T-helper 2 cell treated with Interferon-gamma antibody and Interleukin-4, amounts not matched to agents 5 μg/mL and 100 μg/mL, for 36 hours (primary cell): ENCODE measurements at regions not wholly inside any gene's neighbourhood (a gene's known extent, or its start where the extent isn't known, plus 50 kb on each side); places are given as distances from the start of the nearest gene placed in this dataset.
A peak's percentile ranks its signal among the peaks of the same experiment; 100 is the strongest.

ENCODE experiments used
- DNase-seq: peaks from one replicate; pipeline ENCODE4 v3.0.0; 2021; ENCODE audit warnings: low spot score
- H3K27ac Mint-ChIP-seq: one replicate; pipeline ENCODE4 v1.8.0; 2021; ENCODE audit warnings: mild to moderate bottlenecking, mixed read lengths
- H3K27me3 Mint-ChIP-seq: one replicate; pipeline ENCODE4 v1.8.0; 2021; ENCODE audit warnings: low read depth, mixed read lengths
- H3K36me3 Mint-ChIP-seq: one replicate; pipeline ENCODE4 v1.8.0; 2021; ENCODE audit warnings: low read depth, mixed read lengths
- H3K4me1 Mint-ChIP-seq: one replicate; pipeline ENCODE4 v1.8.0; 2021; ENCODE audit warnings: low read depth, mixed read lengths
- H3K4me3 Mint-ChIP-seq: one replicate; pipeline ENCODE4 v1.8.0; 2022; ENCODE audit warnings: mild to moderate bottlenecking, moderate library complexity, mixed read lengths
- H3K9me3 Mint-ChIP-seq: one replicate; pipeline ENCODE4 v1.8.0; 2021; ENCODE audit warnings: mixed read lengths

GRCh38 chr15:39426552-39427532, 154.0 kb upstream of the THBS1 start:
- peak; percentile 80 for DNase-seq
- Mint-ChIP-seq H3K4me3 (peak overlapping the region; percentile 78), H3K27me3 (peaks cover 47% of the 10 kb centered on the region), H3K27ac (peak overlapping the region; percentile 52), H3K9me3 (no peaks in the 10 kb centered on the region), H3K4me1 (peaks cover 28% of the 10 kb centered on the region), H3K36me3 (no peaks in the 10 kb centered on the region)

GRCh38 chr15:39427705-39428104, 153.2 kb upstream of the THBS1 start:
- peaks cover 54% of the 10 kb centered on the region for H3K27me3 Mint-ChIP-seq
- H3K9me3 Mint-ChIP-seq: no peaks in the 10 kb centered on the region
- H3K4me1 Mint-ChIP-seq: peaks cover 28% of the 10 kb centered on the region
- H3K27ac Mint-ChIP-seq: no peak overlapping the region
- no peak for DNase-seq
- no peaks in the 10 kb centered on the region for H3K36me3 Mint-ChIP-seq
- peak overlapping the region; percentile 78 for H3K4me3 Mint-ChIP-seq

- DNase-seq: no peak
- H3K9me3 Mint-ChIP-seq: no peaks in the 10 kb centered on the region
- no peak overlapping the region for H3K4me3 Mint-ChIP-seq
- peaks cover 28% of the 10 kb centered on the region for H3K4me1 Mint-ChIP-seq
- H3K36me3 Mint-ChIP-seq: no peaks in the 10 kb centered on the region
- peaks cover 74% of the 10 kb centered on the region for H3K27me3 Mint-ChIP-seq
- no peak overlapping the region for H3K27ac Mint-ChIP-seq
Measured at GRCh38 chr15:39429898-39430357, 151.0 kb upstream of the THBS1 start.

GRCh38 chr15:39430389-39430788, 150.5 kb upstream of the THBS1 start:
- no peak for DNase-seq
- Mint-ChIP-seq H3K4me3 (no peak overlapping the region), H3K9me3 (no peaks in the 10 kb centered on the region), H3K27ac (no peak overlapping the region), H3K36me3 (no peaks in the 10 kb centered on the region), H3K4me1 (peaks cover 28% of the 10 kb centered on the region), H3K27me3 (peaks cover 74% of the 10 kb centered on the region)

- Mint-ChIP-seq H3K27ac (no peak overlapping the region), H3K36me3 (no peaks in the 10 kb centered on the region), H3K4me1 (peaks cover 28% of the 10 kb centered on the region), H3K9me3 (no peaks in the 10 kb centered on the region), H3K4me3 (no peak overlapping the region), H3K27me3 (peaks cover 76% of the 10 kb centered on the region)
- DNase-seq: no peak
Measured at GRCh38 chr15:39431376-39431775, 149.5 kb upstream of the THBS1 start.

GRCh38 chr15:39432026-39432425, 148.9 kb upstream of the THBS1 start:
- DNase-seq: no peak
- no peak overlapping the region for H3K27ac Mint-ChIP-seq
- no peaks in the 10 kb centered on the region for H3K36me3 Mint-ChIP-seq
- H3K4me3 Mint-ChIP-seq: no peak overlapping the region
- no peaks in the 10 kb centered on the region for H3K9me3 Mint-ChIP-seq
- H3K4me1 Mint-ChIP-seq: peaks cover 22% of the 10 kb centered on the region
- peaks cover 75% of the 10 kb centered on the region for H3K27me3 Mint-ChIP-seq

- Mint-ChIP-seq H3K27me3 (peaks cover 74% of the 10 kb centered on the region), H3K4me1 (peaks cover 14% of the 10 kb centered on the region), H3K4me3 (no peak overlapping the region), H3K9me3 (no peaks in the 10 kb centered on the region), H3K36me3 (no peaks in the 10 kb centered on the region), H3K27ac (no peak overlapping the region)
- no peak for DNase-seq
Measured at GRCh38 chr15:39432912-39433348, 147.9 kb upstream of the THBS1 start.

GRCh38 chr15:39433376-39433775, 147.5 kb upstream of the THBS1 start:
- Mint-ChIP-seq H3K4me3 (no peak overlapping the region), H3K9me3 (no peaks in the 10 kb centered on the region), H3K27ac (no peak overlapping the region), H3K4me1 (peaks cover 12% of the 10 kb centered on the region), H3K36me3 (no peaks in the 10 kb centered on the region), H3K27me3 (peaks cover 72% of the 10 kb centered on the region)
- no peak for DNase-seq

GRCh38 chr15:39434163-39434562, 146.7 kb upstream of the THBS1 start:
- no peak overlapping the region for H3K4me3 Mint-ChIP-seq
- H3K27me3 Mint-ChIP-seq: peaks cover 71% of the 10 kb centered on the region
- no peak for DNase-seq
- peaks cover 12% of the 10 kb centered on the region for H3K4me1 Mint-ChIP-seq
- H3K27ac Mint-ChIP-seq: no peak overlapping the region
- no peaks in the 10 kb centered on the region for H3K9me3 Mint-ChIP-seq
- H3K36me3 Mint-ChIP-seq: no peaks in the 10 kb centered on the region

- Mint-ChIP-seq H3K27ac (no peak overlapping the region), H3K4me3 (no peak overlapping the region), H3K9me3 (no peaks in the 10 kb centered on the region), H3K36me3 (no peaks in the 10 kb centered on the region), H3K27me3 (peaks cover 76% of the 10 kb centered on the region), H3K4me1 (peaks cover 7% of the 10 kb centered on the region)
- no peak for DNase-seq
Measured at GRCh38 chr15:39434751-39435238, 146.1 kb upstream of the THBS1 start.

GRCh38 chr15:39435244-39435643, 145.6 kb upstream of the THBS1 start:
- Mint-ChIP-seq H3K27me3 (peaks cover 73% of the 10 kb centered on the region), H3K36me3 (no peaks in the 10 kb centered on the region), H3K4me3 (no peak overlapping the region), H3K27ac (no peak overlapping the region), H3K4me1 (peaks cover 3% of the 10 kb centered on the region), H3K9me3 (no peaks in the 10 kb centered on the region)
- no peak for DNase-seq

GRCh38 chr15:39438260-39438659, 142.6 kb upstream of the THBS1 start:
- no peak overlapping the region for H3K4me3 Mint-ChIP-seq
- H3K4me1 Mint-ChIP-seq: no peaks in the 10 kb centered on the region
- H3K27ac Mint-ChIP-seq: no peak overlapping the region
- H3K27me3 Mint-ChIP-seq: peaks cover 63% of the 10 kb centered on the region
- DNase-seq: no peak
- no peaks in the 10 kb centered on the region for H3K9me3 Mint-ChIP-seq
- H3K36me3 Mint-ChIP-seq: no peaks in the 10 kb centered on the region

GRCh38 chr15:39438799-39439592, 141.9 kb upstream of the THBS1 start:
- Mint-ChIP-seq H3K9me3 (no peaks in the 10 kb centered on the region), H3K27me3 (peaks cover 59% of the 10 kb centered on the region), H3K4me1 (no peaks in the 10 kb centered on the region), H3K36me3 (no peaks in the 10 kb centered on the region), H3K27ac (no peak overlapping the region), H3K4me3 (no peak overlapping the region)
- DNase-seq: no peak

- H3K4me1 Mint-ChIP-seq: no peaks in the 10 kb centered on the region
- no peaks in the 10 kb centered on the region for H3K36me3 Mint-ChIP-seq
- H3K9me3 Mint-ChIP-seq: no peaks in the 10 kb centered on the region
- H3K27me3 Mint-ChIP-seq: peaks cover 45% of the 10 kb centered on the region
- DNase-seq: no peak
- H3K4me3 Mint-ChIP-seq: no peak overlapping the region
- no peak overlapping the region for H3K27ac Mint-ChIP-seq
Measured at GRCh38 chr15:39442898-39443297, 138.0 kb upstream of the THBS1 start.
